Hepatocyte (in vitro differentiated cells): ENCODE measurements at regions not wholly inside any gene's neighbourhood (a gene's known extent, or its start where the extent isn't known, plus 50 kb on each side); places are given as distances from the start of the nearest gene placed in this dataset.
"Not testable (repeated sequence)": the region's sequence is repeated elsewhere in the genome, so short reads cannot be mapped to it uniquely, and the experiment has no call there.

Experiments used
- EZH2 ChIP-seq: fragments of 200-600 bp; sonication (generic); IDR thresholded peaks from 2 replicates; pipeline ENCODE4 v1.6.1; 2016; ENCODE audit warnings: antibody characterized with exemption, mild to moderate bottlenecking, borderline replicate concordance
- EZH2phosphoT487 ChIP-seq: fragments of 200-600 bp; sonication (generic); IDR thresholded peaks from one replicate; pipeline ENCODE4 v1.6.1; 2018; ENCODE audit warnings: antibody characterized with exemption, mild to moderate bottlenecking, low read depth, moderate library complexity; ENCODE audit not compliant: unreplicated experiment, severe bottlenecking
- TF ChIP-seq, protein P1 (sequence below): fragments of 200-600 bp; sonication (generic); IDR thresholded peaks from 2 replicates; pipeline ENCODE4 v1.5.1; 2016; ENCODE audit warnings: antibody characterized with exemption, mild to moderate bottlenecking; ENCODE audit not compliant: poor library complexity

DNA sequence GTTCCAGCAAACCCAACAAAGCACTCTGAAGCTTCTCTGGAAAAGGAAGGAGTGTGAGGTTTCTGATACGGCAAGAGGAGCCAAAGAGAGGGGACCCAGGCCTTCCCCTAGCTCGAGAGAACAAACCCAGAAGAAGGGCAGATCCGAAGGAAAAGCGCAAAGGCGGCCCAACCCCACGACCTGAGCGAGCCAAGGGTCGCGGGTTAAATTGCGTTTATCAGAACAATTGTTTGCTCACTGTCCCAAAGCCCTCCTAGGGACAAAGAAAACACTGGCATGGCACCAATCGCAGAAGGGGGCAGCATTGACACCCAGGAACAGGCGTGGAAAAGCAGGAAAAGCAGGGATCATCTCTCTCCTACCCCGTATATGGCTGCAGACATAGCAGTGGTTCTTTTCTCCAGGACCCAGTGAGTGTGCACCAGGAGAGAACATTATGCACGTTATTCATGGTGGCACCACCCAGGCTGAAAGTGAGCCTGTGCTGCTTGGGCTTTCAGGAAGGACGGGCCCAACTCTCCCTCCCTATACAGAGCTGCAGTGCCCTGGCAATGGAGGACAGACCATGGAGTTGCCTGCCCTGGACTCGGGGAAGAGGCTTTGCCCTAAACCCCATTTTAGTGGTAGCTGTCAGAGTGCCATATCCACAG lies 167.0 kb downstream of the FAM72C start:
- TF ChIP-seq, protein P1, sequence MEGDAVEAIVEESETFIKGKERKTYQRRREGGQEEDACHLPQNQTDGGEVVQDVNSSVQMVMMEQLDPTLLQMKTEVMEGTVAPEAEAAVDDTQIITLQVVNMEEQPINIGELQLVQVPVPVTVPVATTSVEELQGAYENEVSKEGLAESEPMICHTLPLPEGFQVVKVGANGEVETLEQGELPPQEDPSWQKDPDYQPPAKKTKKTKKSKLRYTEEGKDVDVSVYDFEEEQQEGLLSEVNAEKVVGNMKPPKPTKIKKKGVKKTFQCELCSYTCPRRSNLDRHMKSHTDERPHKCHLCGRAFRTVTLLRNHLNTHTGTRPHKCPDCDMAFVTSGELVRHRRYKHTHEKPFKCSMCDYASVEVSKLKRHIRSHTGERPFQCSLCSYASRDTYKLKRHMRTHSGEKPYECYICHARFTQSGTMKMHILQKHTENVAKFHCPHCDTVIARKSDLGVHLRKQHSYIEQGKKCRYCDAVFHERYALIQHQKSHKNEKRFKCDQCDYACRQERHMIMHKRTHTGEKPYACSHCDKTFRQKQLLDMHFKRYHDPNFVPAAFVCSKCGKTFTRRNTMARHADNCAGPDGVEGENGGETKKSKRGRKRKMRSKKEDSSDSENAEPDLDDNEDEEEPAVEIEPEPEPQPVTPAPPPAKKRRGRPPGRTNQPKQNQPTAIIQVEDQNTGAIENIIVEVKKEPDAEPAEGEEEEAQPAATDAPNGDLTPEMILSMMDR, result not testable (repeated sequence)
- not testable (repeated sequence) for TF ChIP-seq EZH2, EZH2phosphoT487
